Tibial nerve (tissue), 4 donors: ENCODE measurements at regions not wholly inside any gene's neighbourhood (a gene's known extent, or its start where the extent isn't known, plus 50 kb on each side); places are given as distances from the start of the nearest gene placed in this dataset.

Experiments
- DNase-seq, 2 donors: peaks; one replicate each; pipeline ENCODE4 v3.0.0-alpha.2; 2019; ENCODE audit warnings: low spot score in 2 of 2
- H3K27ac ChIP-seq, 4 donors: fragments of 200-600 bp; sonication (generic) in 3 of 4; one replicate each; pipeline ENCODE4 v1.5.1; 2017 to 2019; ENCODE audit warnings: mild to moderate bottlenecking in 1 of 4
- H3K27me3 ChIP-seq, 2 donors: fragments of 200-600 bp; sonication (generic) in 1 of 2; one replicate each; pipeline versions ENCODE4 v1.5.1 to v1.6.0; 2017 to 2019
- H3K36me3 ChIP-seq, 3 donors: fragments of 200-600 bp; sonication (generic); one replicate each; pipeline ENCODE4 v1.5.1; 2018 to 2019
- H3K4me1 ChIP-seq, 4 donors: fragments of 200-600 bp; sonication (generic) in 3 of 4; one replicate each; pipeline ENCODE4 v1.5.1; 2017 to 2019
- H3K4me3 ChIP-seq, 4 donors: fragments of 200-600 bp; sonication (generic) in 3 of 4; one replicate each; pipeline ENCODE4 v1.5.1; 2017 to 2019; ENCODE audit warnings: mild to moderate bottlenecking in 1 of 4, moderate library complexity in 1 of 4
- H3K9me3 ChIP-seq, 4 donors: fragments of 200-600 bp; sonication (generic) in 3 of 4; one replicate each; pipeline ENCODE4 v1.5.1; 2017 to 2019
- CTCF ChIP-seq, 5 experiments: fragments of 200-600 bp in 3 of 5; fragments of 450-650 bp in 2 of 5; sonication (generic) in 3 of 5; IDR thresholded peaks; one replicate each; pipeline ENCODE4 v1.5.1; 2016 to 2019; ENCODE audit warnings: antibody characterized with exemption in 5 of 5, mild to moderate bottlenecking in 3 of 5, moderate library complexity in 2 of 5
- EP300 ChIP-seq, 2 donors: sonication (generic); formaldehyde crosslinking; IDR thresholded peaks; one replicate each; pipeline ENCODE4 v1.6.1; 2017; ENCODE audit warnings: antibody characterized with exemption in 2 of 2, mild to moderate bottlenecking in 1 of 2
- POLR2A ChIP-seq, 2 donors: fragments of 450-650 bp; IDR thresholded peaks; one replicate each; pipeline ENCODE4 v1.6.1; 2017; ENCODE audit warnings: antibody characterized with exemption in 2 of 2, mild to moderate bottlenecking in 2 of 2, moderate library complexity in 2 of 2
- WGBS, 2 donors: methylation state at CpG; one replicate each; pipeline ENCODE4 v1.1.5; 2018; 5-methylcytosine and 5-hydroxymethylcytosine counted together

- WGBS, 2 donors: 63 to 83% methylated on average over 3 to 4 of the region's 4 CpGs
These were observed 402.0 kb downstream of the HNRNPD start for GRCh38 chr4:81971637-81972381.

DNA sequence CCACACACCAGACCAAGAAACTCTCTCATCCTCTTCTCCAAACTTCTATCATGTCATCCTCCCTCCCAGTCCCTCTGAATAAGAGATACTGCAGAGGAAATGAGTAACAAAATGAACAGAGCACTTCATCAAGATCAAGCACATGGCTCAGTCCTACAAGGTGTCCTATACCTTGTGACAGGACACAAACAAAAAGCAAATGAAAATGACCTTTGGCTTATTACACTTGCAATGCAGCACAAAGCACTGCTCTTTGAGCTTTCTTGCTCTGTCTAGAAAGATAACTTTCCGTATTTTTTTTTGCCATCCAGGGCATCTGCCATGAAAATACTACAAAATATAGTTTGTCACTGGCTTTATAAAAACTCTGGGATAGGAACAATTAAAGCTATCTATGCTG is 402.7 kb downstream of the HNRNPD start:
- TF ChIP-seq EP300 (IDR thresholded peaks at IDR 0.05): no peak
- no peak for TF ChIP-seq POLR2A (IDR thresholded peaks at IDR 0.05)
- TF ChIP-seq CTCF (IDR thresholded peaks at IDR 0.05): no peak
- 94% methylated on average over 1 of the region's 1 CpG for WGBS, 2 donors

More at GRCh38 chr4:81971637-81972381, 402.0 kb downstream of the HNRNPD start:
- H3K27me3 ChIP-seq: no peaks in the 10 kb centered on the region
- no peak overlapping the region for H3K4me3 ChIP-seq
- no peak for TF ChIP-seq EP300 (IDR thresholded peaks at IDR 0.05)
- TF ChIP-seq POLR2A (IDR thresholded peaks at IDR 0.05): no peak
- H3K9me3 ChIP-seq: no peaks in the 10 kb centered on the region
- no peaks in the 10 kb centered on the region for H3K4me1 ChIP-seq
- H3K36me3 ChIP-seq: no peaks in the 10 kb centered on the region
- H3K27ac ChIP-seq: no peak overlapping the region
- DNase-seq: no peak

DNA sequence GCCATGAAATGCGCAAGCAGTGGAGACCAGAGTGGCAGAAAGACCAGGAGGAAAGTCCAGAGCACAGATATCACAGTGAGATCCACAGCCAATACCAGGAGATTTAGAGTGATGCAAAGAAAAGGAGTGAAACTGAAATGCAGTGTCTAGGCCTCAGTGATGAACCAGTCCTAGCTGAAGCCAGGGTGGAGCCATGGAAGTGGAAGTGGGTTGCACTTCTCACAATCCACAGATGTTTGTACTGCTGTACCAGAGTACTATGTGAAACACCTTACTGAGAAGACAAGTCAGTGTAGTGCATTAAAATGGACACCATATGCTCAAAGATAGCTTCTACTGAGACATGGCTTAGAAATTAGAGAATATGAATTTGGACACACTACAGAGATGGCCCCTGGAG is 403.3 kb downstream of the HNRNPD start:
- Histone ChIP-seq H3K4me3 (no peak overlapping the region), H3K9me3 (no peaks in the 10 kb centered on the region), H3K27ac (no peak overlapping the region), H3K4me1 (no peaks in the 10 kb centered on the region), H3K36me3 (no peaks in the 10 kb centered on the region), H3K27me3 (no peaks in the 10 kb centered on the region)
- no peak for DNase-seq
- 96 to 100% methylated on average over 1 of the region's 1 CpG for WGBS, 2 donors
- no peak for TF ChIP-seq POLR2A (IDR thresholded peaks at IDR 0.05)
- no peak for TF ChIP-seq EP300 (IDR thresholded peaks at IDR 0.05)
- no peak for TF ChIP-seq CTCF (IDR thresholded peaks at IDR 0.05)

More for the DNA sequence above, 402.7 kb downstream of the HNRNPD start:
- no peak overlapping the region for H3K27ac ChIP-seq
- H3K27me3 ChIP-seq: no peaks in the 10 kb centered on the region
- no peaks in the 10 kb centered on the region for H3K4me1 ChIP-seq
- H3K4me3 ChIP-seq: no peak overlapping the region
- no peaks in the 10 kb centered on the region for H3K36me3 ChIP-seq
- no peaks in the 10 kb centered on the region for H3K9me3 ChIP-seq
- DNase-seq: no peak

DNA sequence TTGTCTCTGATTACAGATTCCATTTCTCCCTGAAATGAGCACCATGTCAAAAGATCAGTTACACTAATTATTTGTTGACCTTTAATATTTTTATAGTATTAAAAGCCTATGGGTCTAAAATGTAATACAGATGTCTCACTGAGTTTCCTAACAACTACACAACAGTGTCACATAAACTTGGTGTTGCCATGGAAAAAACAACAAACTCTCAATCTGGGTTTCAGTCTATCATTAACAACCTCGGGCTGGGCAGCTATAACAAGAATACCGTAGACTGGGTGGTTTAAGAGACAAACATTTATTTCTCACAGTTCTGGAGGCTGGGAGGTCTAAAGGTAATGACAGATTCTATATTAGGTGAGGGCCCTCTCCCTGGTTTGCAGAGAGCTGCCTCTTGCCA is 407.1 kb downstream of the HNRNPD start:
- no peak for DNase-seq
- TF ChIP-seq EP300 (IDR thresholded peaks at IDR 0.05) (no peak), CTCF (IDR thresholded peaks at IDR 0.05) (no peak), POLR2A (IDR thresholded peaks at IDR 0.05) (no peak)
- H3K4me1 ChIP-seq: no peaks in the 10 kb centered on the region
- no peaks in the 10 kb centered on the region for H3K27me3 ChIP-seq
- no peaks in the 10 kb centered on the region for H3K36me3 ChIP-seq
- H3K27ac ChIP-seq: no peak overlapping the region
- H3K4me3 ChIP-seq: no peak overlapping the region
- no peaks in the 10 kb centered on the region for H3K9me3 ChIP-seq
- WGBS, 2 donors: 28 to 34% methylated on average over 2 of the region's 2 CpGs

- TF ChIP-seq CTCF (IDR thresholded peaks at IDR 0.05) (no peak), EP300 (IDR thresholded peaks at IDR 0.05) (no peak), POLR2A (IDR thresholded peaks at IDR 0.05) (no peak)
- Histone ChIP-seq H3K27ac (no peak overlapping the region), H3K27me3 (no peaks in the 10 kb centered on the region), H3K9me3 (no peaks in the 10 kb centered on the region), H3K36me3 (no peaks in the 10 kb centered on the region), H3K4me1 (no peaks in the 10 kb centered on the region), H3K4me3 (no peak overlapping the region)
- 57 to 67% methylated on average over 5 of the region's 5 CpGs for WGBS, 2 donors
- no peak for DNase-seq
These were observed 407.9 kb downstream of the HNRNPD start for GRCh38 chr4:81965911-81966310.
